GM12865 (cell line): ENCODE measurements at regions not wholly inside any gene's neighbourhood (a gene's known extent, or its start where the extent isn't known, plus 50 kb on each side); places are given as distances from the start of the nearest gene placed in this dataset.

Source experiments
- DNase-seq: peaks from one replicate; pipeline ENCODE4 v3.0.0; 2010; ENCODE audit warnings: low read depth
- H3K4me3 ChIP-seq: 2 replicates; pipeline ENCODE4 v1.5.1; 2011; ENCODE audit warnings: mild to moderate bottlenecking, low read depth, low read length, control low read depth
- TF ChIP-seq, protein P1 (sequence below): IDR thresholded peaks from 2 replicates; pipeline ENCODE4 v1.5.1; 2011; ENCODE audit warnings: low read length, control low read depth, low read depth, inconsistent platforms; ENCODE audit not compliant: insufficient read depth; ENCODE audit errors: missing control alignments

DNA sequence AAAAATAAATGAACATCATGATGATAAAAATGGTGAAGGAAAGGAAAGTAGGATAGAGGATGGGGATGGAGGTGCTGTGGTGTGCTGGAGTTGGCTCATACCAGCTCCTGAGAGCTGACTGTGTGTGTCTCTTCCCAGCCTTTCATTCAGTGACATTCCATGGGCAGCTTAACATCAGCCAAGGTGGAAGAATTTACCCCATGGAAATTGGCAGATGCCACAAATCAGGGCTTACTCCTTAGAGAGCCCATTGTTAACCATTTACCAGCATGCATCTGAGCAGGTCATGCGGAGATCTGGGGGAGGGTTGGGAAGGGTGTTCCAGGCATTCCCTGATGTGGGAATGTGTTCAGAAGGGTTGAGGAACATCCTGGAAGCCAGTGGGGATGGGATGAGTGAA, 164.7 kb upstream of the MYL2 start:
- TF ChIP-seq, protein P1, sequence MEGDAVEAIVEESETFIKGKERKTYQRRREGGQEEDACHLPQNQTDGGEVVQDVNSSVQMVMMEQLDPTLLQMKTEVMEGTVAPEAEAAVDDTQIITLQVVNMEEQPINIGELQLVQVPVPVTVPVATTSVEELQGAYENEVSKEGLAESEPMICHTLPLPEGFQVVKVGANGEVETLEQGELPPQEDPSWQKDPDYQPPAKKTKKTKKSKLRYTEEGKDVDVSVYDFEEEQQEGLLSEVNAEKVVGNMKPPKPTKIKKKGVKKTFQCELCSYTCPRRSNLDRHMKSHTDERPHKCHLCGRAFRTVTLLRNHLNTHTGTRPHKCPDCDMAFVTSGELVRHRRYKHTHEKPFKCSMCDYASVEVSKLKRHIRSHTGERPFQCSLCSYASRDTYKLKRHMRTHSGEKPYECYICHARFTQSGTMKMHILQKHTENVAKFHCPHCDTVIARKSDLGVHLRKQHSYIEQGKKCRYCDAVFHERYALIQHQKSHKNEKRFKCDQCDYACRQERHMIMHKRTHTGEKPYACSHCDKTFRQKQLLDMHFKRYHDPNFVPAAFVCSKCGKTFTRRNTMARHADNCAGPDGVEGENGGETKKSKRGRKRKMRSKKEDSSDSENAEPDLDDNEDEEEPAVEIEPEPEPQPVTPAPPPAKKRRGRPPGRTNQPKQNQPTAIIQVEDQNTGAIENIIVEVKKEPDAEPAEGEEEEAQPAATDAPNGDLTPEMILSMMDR: no peak
- no peak overlapping the region for H3K4me3 ChIP-seq
- DNase-seq: no peak

GRCh38 chr12:111084605-111085004, 164.2 kb upstream of the MYL2 start:
- no peak for DNase-seq
- no peak overlapping the region for H3K4me3 ChIP-seq
- TF ChIP-seq, protein P1: no peak

DNA sequence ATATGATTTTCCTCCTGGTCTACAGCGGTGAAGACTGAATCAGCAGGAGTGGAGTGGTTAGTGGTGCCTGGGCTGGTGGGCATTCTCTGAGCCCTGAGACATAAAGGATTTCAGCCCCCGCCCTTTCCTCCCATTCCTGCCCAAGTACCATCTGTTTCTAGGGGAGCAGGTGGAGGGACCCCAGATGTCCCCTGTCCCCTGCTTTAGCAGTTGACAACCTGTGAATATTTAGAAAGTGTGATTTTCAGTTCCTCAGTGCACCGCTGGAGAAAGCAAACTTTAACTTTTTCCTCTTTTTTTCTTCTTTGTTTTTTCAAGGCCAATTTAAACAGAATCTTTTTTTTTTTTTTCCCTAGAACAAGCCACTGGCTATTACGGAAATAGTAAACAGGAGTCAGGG, 163.8 kb upstream of the MYL2 start:
- H3K4me3 ChIP-seq: no peak overlapping the region
- DNase-seq: no peak
- TF ChIP-seq, protein P1: no peak

DNA sequence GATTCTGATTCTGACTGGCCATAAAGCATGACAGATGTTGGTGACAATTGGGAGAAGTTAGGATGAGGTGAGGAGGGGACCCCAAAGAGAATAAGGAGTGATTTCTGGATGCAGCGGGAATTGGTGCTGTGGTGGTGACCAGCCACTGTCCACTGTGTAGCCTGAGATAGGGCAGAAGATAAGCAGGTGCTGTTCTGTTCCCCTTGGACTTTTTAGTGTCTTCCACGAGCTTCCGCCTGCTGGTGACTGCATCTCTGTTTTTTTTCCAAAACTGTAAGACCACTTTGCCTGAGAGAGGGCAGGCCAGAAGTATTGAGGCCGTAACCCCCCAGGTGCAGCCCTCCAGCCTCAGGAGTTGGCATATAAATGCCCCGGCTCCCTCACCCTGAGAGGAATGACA, 161.2 kb upstream of the MYL2 start:
- TF ChIP-seq, protein P1: no peak
- no peak for DNase-seq
- H3K4me3 ChIP-seq: no peak overlapping the region

GRCh38 chr12:111078731-111079130, 158.4 kb upstream of the MYL2 start:
- TF ChIP-seq, protein P1: no peak
- DNase-seq: no peak
- no peak overlapping the region for H3K4me3 ChIP-seq

GRCh38 chr12:111076611-111077451, 156.5 kb upstream of the MYL2 start:
- no peak for DNase-seq
- H3K4me3 ChIP-seq: no peak overlapping the region
- TF ChIP-seq, protein P1: no peak

DNA sequence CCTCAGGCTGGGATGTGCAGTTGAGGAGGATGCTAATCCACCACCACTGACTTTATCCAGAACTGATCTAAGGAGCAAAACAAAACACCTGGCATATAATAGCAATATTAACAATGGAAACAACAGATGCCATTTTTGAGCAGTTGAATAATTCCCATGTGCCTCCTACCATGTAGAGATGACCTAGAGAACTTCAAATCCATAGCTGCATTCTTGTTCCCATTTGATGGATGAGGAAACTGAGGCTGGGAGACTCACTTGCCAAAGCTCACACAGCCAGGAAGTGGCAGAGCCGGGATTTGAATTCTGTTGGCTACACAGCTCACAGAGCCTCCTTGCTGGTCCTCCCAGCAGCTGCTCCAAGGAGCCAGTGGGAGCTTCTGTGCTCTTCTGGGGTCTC, 155.8 kb upstream of the MYL2 start:
- no peak overlapping the region for H3K4me3 ChIP-seq
- no peak for DNase-seq
- TF ChIP-seq, protein P1: no peak
